ENCODE measurements at regions not wholly inside any gene's neighbourhood (a gene's known extent, or its start where the extent isn't known, plus 50 kb on each side); places are given as distances from the start of the nearest gene placed in this dataset.

GRCh38 chr2:111684611-111685010 lies 199.4 kb downstream of the ANAPC1 start:
- no peak for TF ChIP-seq CTCF (IDR thresholded peaks at IDR 0.05)
- TF ChIP-seq ZFX (IDR thresholded peaks at IDR 0.05; ENCODE audit: borderline replicate concordance): no peak

Measured in 22Rv1 (cell line).